Astrocyte of the hippocampus (primary cell): ENCODE measurements at regions not wholly inside any gene's neighbourhood (a gene's known extent, or its start where the extent isn't known, plus 50 kb on each side); places are given as distances from the start of the nearest gene placed in this dataset.
"Not testable (repeated sequence)": the region's sequence is repeated elsewhere in the genome, so short reads cannot be mapped to it uniquely, and the experiment has no call there.

Experiments used
- DNase-seq: peaks from one replicate; pipeline ENCODE4 v3.0.0; 2011; ENCODE audit warnings: low read depth, low spot score

- no peak for DNase-seq
Measured at GRCh38 chr2:35820391-35820790, 535.2 kb upstream of the CRIM1 start.

GRCh38 chr2:35819033-35819432, 536.5 kb upstream of the CRIM1 start:
- DNase-seq = no peak

- not testable (repeated sequence) for DNase-seq
Measured at GRCh38 chr2:35818359-35818758, 537.2 kb upstream of the CRIM1 start.

GRCh38 chr2:35814597-35814996, 541.0 kb upstream of the CRIM1 start:
- DNase-seq = not testable (repeated sequence)

- DNase-seq = no peak
Measured at GRCh38 chr2:35803126-35803525, 552.5 kb upstream of the CRIM1 start.

- DNase-seq = peak; percentile 12
Measured at GRCh38 chr2:35794796-35795450, 560.7 kb upstream of the CRIM1 start.

- DNase-seq = no peak
Measured at GRCh38 chr2:35790292-35790691, 565.3 kb upstream of the CRIM1 start.

- DNase-seq = no peak
Measured at GRCh38 chr2:35788543-35788942, 567.0 kb upstream of the CRIM1 start.

GRCh38 chr2:35787302-35788031, 568.1 kb upstream of the CRIM1 start:
- no peak for DNase-seq

- DNase-seq = no peak
Measured at GRCh38 chr2:35785564-35785963, 570.0 kb upstream of the CRIM1 start.

GRCh38 chr2:35784777-35785176, 570.8 kb upstream of the CRIM1 start:
- no peak for DNase-seq

- no peak for DNase-seq
Measured at GRCh38 chr2:35783723-35784122, 571.9 kb upstream of the CRIM1 start.

GRCh38 chr2:35741556-35741955, 614.0 kb upstream of the CRIM1 start:
- no peak for DNase-seq

GRCh38 chr2:35731674-35732073, 623.9 kb upstream of the CRIM1 start:
- DNase-seq = no peak

- no peak for DNase-seq
Measured at GRCh38 chr2:35714883-35715282, 640.7 kb upstream of the CRIM1 start.

- DNase-seq = no peak
Measured at GRCh38 chr2:35708411-35708923, 647.1 kb upstream of the CRIM1 start.

GRCh38 chr2:35688309-35688708, 667.3 kb upstream of the CRIM1 start:
- DNase-seq = no peak

GRCh38 chr2:35651688-35652323, 703.8 kb upstream of the CRIM1 start:
- DNase-seq = no peak

GRCh38 chr2:35614640-35615039, 740.9 kb upstream of the CRIM1 start:
- no peak for DNase-seq

- DNase-seq = no peak
Measured at GRCh38 chr2:35606394-35606793, 749.2 kb upstream of the CRIM1 start.

GRCh38 chr2:35598310-35598709, 757.3 kb upstream of the CRIM1 start:
- no peak for DNase-seq

- DNase-seq = no peak
Measured at GRCh38 chr2:35591886-35592285, 763.7 kb upstream of the CRIM1 start.

GRCh38 chr2:35585972-35586371, 769.6 kb upstream of the CRIM1 start:
- DNase-seq = no peak
